ENCODE measurements at regions not wholly inside any gene's neighbourhood (a gene's known extent, or its start where the extent isn't known, plus 50 kb on each side); places are given as distances from the start of the nearest gene placed in this dataset.

GRCh38 chr3:163786416-163786815, 1291.9 kb downstream of the SI start:
- intact Hi-C loops (cut with micrococcal nuclease): no loop called here
- H3K4me3 Mint-ChIP-seq: no peak overlapping the region
- Histone ChIP-seq H3K9me3 (replicated peaks in 1 of 2; ENCODE audit: control insufficient read depth in 1 of 2, insufficient read depth in 1 of 2, low read length in 2 of 2) (peaks cover 8 to 29% of the 10 kb centered on the region in 2 donors), H3K27me3 (ENCODE audit: control insufficient read depth in 2 of 2, insufficient read depth in 2 of 2, low read length in 2 of 2) (no peaks in the 10 kb centered on the region), H3K27ac (ENCODE audit: low read depth in 1 of 2, low read length in 2 of 2) (no peak overlapping the region), H3K79me2 (ENCODE audit: insufficient read depth, low read length) (no peaks in the 10 kb centered on the region), H3K4me2 (replicated peaks; ENCODE audit: extremely low read depth, low read length, poor library complexity, severe bottlenecking) (no peak overlapping the region), H4K20me1 (ENCODE audit: insufficient read depth, low read length) (no peaks in the 10 kb centered on the region), H3K36me3 (replicated peaks in 1 of 2; ENCODE audit: control insufficient read depth in 1 of 2, insufficient read depth in 2 of 2, low read length in 2 of 2) (no peaks in the 10 kb centered on the region), H2AFZ (ENCODE audit: insufficient read depth, low read depth, low read length, poor library complexity, severe bottlenecking) (no peak overlapping the region), H3K9ac (ENCODE audit: insufficient read depth, low read length, poor library complexity, severe bottlenecking) (no peak overlapping the region), H3K4me1 (ENCODE audit: control insufficient read depth in 1 of 2, insufficient read depth in 2 of 2, low read length in 2 of 2) (no peaks in the 10 kb centered on the region), H3K4me3 (replicated peaks in 1 of 3; ENCODE audit: low read depth in 2 of 3, low read length in 3 of 3) (no peak overlapping the region)
- H3K36me3 Mint-ChIP-seq: no peaks in the 10 kb centered on the region
- H3K27ac Mint-ChIP-seq: no peak overlapping the region
- 83% methylated on average over 2 of the region's 2 CpGs for WGBS (ENCODE audit: insufficient coverage)
- DNase-seq: no peak
- H3K4me1 Mint-ChIP-seq: no peaks in the 10 kb centered on the region
- no peaks in the 10 kb centered on the region for H3K27me3 Mint-ChIP-seq (ENCODE audit: low read depth in 3 of 3)
- peaks cover 5 to 19% (median 7%) of the 10 kb centered on the region in 7 donors for H3K9me3 Mint-ChIP-seq
- no peak for TF ChIP-seq CTCF (IDR thresholded peaks at IDR 0.05)

- Mint-ChIP-seq H3K27ac (no peak overlapping the region), H3K9me3 (peaks cover 5 to 19% (median 7%) of the 10 kb centered on the region in 7 donors), H3K27me3 (ENCODE audit: low read depth in 3 of 3) (no peaks in the 10 kb centered on the region), H3K4me3 (no peak overlapping the region), H3K36me3 (no peaks in the 10 kb centered on the region), H3K4me1 (no peaks in the 10 kb centered on the region)
- no peaks in the 10 kb centered on the region for H3K4me1 ChIP-seq (ENCODE audit: control insufficient read depth in 1 of 2, insufficient read depth in 2 of 2, low read length in 2 of 2)
- H2AFZ ChIP-seq (ENCODE audit: insufficient read depth, low read depth, low read length, poor library complexity, severe bottlenecking): no peak overlapping the region
- H3K27me3 ChIP-seq (ENCODE audit: control insufficient read depth in 2 of 2, insufficient read depth in 2 of 2, low read length in 2 of 2): no peaks in the 10 kb centered on the region
- H3K27ac ChIP-seq (ENCODE audit: low read depth in 1 of 2, low read length in 2 of 2): no peak overlapping the region
- H4K20me1 ChIP-seq (ENCODE audit: insufficient read depth, low read length): no peaks in the 10 kb centered on the region
- no peak for DNase-seq
- peaks cover 8 to 29% of the 10 kb centered on the region in 2 donors for H3K9me3 ChIP-seq (replicated peaks in 1 of 2; ENCODE audit: control insufficient read depth in 1 of 2, insufficient read depth in 1 of 2, low read length in 2 of 2)
- intact Hi-C loops (cut with micrococcal nuclease): no loop called here
- H3K36me3 ChIP-seq (replicated peaks in 1 of 2; ENCODE audit: control insufficient read depth in 1 of 2, insufficient read depth in 2 of 2, low read length in 2 of 2): no peaks in the 10 kb centered on the region
- no peak overlapping the region for H3K4me2 ChIP-seq (replicated peaks; ENCODE audit: extremely low read depth, low read length, poor library complexity, severe bottlenecking)
- TF ChIP-seq CTCF (IDR thresholded peaks at IDR 0.05): no peak
- H3K4me3 ChIP-seq (replicated peaks in 1 of 3; ENCODE audit: low read depth in 2 of 3, low read length in 3 of 3): no peak overlapping the region
- no peak overlapping the region for H3K9ac ChIP-seq (ENCODE audit: insufficient read depth, low read length, poor library complexity, severe bottlenecking)
- no peaks in the 10 kb centered on the region for H3K79me2 ChIP-seq (ENCODE audit: insufficient read depth, low read length)
These were observed 1292.6 kb downstream of the SI start for GRCh38 chr3:163785693-163786092.

Measured in CD14-positive monocyte (primary cell).